Fibroblast of skin of abdomen (primary cell): ENCODE measurements at regions not wholly inside any gene's neighbourhood (a gene's known extent, or its start where the extent isn't known, plus 50 kb on each side); places are given as distances from the start of the nearest gene placed in this dataset.
A peak's percentile ranks its signal among the peaks of the same experiment; 100 is the strongest.

Source experiments
- DNase-seq: peaks from one replicate; pipeline ENCODE4 v3.0.0-alpha.2; 2013

DNA sequence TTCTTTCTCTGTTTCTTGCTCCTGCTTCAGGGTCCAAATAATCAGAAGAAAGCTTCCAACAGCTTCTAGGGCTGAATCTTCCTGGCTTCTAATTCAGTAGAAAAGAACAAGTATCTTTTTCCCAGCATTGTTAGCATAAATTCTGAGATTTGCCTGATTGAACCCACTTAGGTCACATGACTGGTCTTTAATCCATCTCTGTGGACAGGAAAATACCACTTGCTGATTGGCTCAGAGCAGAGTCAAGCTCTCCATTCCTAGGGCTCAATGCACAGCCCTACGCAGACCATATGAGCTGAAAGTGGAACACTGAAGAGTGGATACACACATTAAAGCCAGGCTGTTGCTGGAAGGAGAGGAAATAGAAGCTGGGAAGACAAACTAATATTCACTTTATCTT, 99.6 kb upstream of the RPL34 start:
- DNase-seq = no peak

GRCh38 chr4:108519911-108520601, 100.3 kb upstream of the RPL34 start:
- DNase-seq = no peak

GRCh38 chr4:108519208-108519833, 101.1 kb upstream of the RPL34 start:
- no peak for DNase-seq

DNA sequence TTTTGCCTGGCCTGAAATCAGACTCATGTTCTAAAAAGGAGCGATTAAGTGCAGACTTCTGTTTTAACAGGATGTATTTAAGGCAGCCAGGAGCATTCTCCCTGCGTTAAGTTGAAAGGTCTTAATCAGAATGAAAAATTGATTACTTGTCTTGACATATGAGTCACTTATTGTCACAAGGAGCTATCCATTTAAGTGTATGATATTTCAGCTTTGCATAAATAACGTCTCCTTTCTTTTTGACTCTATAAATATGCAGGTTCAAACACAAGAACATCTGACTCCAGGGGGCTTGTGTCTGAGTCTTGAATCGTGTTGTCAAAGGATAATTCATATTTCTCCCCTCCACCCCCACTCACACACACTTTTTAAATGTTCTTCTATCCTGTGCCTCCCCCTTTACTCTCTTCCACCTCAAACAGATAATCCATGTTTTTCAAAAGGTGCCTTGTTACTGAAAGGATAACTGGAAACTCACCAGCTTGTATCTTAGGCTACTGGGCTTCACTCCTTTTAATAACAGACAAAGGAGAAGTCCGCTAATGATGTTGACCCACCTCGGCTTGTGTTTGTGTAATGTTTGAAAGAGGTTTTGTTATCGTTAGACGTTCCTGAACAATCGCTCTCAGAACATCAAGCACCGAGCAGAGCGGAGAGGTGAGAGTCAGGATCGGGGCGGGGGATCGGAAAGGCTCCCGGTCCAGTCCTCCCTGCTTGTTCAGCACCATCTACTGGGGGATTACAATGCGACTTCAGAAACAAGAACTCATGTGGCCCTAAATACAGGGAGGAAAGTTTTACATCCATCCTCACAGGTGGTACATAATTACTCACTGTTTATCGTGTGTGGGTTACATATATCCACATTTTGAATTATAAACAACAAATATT, 107.5 kb upstream of the RPL34 start:
- DNase-seq = peak; percentile 58

DNA sequence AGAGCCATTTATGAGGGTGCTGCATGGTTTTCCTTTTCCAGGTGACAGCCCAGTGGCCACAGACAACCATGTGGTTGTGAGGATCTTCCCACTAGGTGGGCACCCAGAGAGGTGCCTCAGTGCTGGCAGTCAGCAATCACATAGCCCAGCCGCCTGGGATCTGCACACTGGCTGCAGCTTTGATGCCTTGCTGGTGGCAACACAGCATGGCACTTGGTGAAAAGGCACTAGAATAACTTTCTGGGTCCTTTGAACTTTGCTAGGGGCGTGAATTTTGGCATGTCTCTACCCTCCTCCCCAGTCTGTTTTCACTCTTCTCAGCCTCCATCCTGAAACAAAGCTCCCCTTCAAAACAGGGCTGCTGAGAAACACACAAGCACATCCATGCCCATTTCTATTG, 108.8 kb upstream of the RPL34 start:
- DNase-seq = no peak

- no peak for DNase-seq
Observed at GRCh38 chr4:108502356-108502755, 118.0 kb upstream of the RPL34 start.

GRCh38 chr4:108498925-108499324, 121.5 kb upstream of the RPL34 start:
- DNase-seq = no peak

- DNase-seq = no peak
Observed at GRCh38 chr4:108493596-108493931, 126.8 kb upstream of the RPL34 start.

DNA sequence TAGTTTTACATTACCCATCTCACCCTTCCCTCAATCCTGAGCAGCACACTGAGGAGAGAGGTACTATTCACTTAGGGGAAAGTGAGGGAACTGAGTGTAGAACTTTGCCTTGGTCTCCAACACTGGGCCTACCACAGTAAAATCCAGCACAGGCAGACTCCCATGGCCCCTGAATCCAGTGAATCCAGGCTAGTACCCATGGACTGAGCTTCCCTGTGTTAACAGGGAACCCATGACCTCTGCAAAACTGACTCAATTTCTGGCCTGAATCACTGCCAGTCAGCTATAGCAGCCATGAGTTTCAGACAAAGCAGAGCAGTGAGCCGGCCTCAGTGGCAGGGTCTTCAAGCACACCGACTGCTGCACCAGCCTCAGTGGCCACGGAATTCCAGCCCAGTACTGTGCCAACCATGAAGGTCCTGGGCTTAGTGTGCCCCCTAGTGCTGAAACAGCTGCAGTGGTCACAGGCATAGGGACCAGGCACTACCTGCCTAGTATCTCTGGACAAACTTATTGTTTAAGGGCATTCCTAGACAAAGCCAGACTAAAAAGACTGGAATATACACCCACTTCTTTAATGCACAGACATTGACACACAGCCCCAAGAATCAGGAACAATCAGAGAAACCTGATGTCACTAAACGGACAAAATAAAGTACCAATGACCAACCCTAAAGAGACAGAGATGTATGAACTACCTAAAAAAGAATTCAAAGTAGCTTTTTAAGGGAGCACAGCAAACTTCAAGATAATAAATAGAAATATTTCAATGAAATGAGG, 127.4 kb upstream of the RPL34 start:
- DNase-seq = peak; percentile 10

DNA sequence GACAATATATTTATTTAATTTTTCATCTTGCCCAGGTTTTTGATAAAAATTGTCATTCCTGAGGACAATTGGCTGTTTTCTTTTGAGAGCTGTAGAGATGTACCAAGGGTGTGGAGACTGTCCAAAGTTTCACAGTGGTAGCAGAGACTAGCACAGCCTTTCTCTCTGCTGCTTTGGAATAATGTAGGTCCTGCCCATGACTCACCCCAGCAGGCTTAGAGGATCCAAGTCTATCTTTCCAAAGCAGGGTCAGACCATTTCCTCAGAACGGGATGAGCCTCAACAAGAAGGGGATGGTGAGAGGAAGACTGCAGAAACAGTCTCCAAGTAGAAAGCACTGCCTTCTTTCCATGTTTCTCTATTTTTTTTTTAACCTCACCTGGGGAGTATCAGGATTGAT, 131.5 kb upstream of the RPL34 start:
- DNase-seq = no peak

- DNase-seq = no peak
Observed at GRCh38 chr4:108486046-108486445, 134.3 kb upstream of the RPL34 start.

GRCh38 chr4:108484187-108484586, 136.2 kb upstream of the RPL34 start:
- peak; percentile 5 for DNase-seq

DNA sequence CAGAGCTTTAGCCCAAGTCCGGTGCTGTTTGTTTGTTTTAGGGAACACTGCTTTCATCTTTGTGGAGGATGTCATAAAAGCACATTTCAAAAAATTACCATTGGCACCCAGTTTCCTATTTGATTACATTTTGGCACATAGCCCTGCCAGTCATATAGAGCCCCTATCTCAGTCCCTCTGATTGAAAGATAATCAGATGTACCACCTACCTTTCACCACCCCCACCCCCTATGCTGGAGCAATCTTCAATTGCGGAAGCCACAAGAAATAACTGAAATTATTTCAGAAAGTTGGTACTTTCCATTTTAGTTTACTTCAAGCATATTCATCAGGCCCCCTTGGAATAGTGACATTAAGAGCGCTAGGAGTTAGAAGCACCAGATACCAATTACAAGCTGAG, 136.7 kb upstream of the RPL34 start:
- no peak for DNase-seq

DNA sequence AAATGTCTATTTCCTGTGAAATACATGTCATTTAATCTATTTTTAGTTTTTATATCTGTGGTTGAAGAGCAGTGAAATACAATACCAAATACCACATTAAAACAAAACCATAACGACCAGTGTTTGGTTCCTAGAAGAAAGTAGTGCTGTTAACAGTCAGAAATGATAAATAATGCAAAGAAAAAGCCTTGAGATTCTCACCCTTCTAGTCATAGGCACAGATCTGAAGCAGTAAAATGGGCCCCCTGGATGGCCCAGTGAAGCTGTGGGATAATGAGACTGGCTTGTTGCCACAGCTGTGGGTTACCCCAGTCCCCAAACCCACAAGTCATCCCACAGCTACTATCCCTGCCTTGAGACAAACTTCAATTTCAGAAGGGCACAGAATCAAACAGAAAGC, 137.3 kb upstream of the RPL34 start:
- DNase-seq = peak; percentile 18

- no peak for DNase-seq
Observed at GRCh38 chr4:108480881-108481280, 139.5 kb upstream of the RPL34 start.

- DNase-seq = no peak
Observed at GRCh38 chr4:108477527-108478108, 142.8 kb upstream of the RPL34 start.

DNA sequence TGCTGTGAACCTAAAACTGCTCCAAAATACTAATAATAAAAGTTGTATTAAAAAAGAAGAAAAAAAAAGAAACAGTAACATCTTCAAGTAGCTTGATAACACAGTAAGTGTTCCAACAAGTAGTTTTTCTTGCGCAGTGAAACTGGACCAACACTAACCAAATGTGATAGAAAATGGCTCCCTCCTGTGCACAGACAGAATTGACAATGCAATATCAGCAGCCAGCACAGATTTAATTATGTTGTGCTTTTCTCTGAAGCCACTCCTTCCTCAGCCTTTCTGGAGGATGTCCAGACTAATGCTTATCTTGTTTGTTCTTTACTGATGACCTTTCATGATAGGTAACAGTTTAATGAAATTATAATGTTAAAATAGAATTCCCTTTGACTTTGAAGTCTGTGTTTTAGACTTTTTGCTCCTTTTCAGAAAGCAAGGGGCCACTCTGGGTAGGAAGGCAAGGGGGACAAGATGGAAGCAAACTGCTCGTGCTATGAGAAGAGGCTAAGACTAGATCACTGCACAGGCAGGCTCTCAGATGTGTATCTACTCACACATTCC, 147.1 kb upstream of the RPL34 start:
- DNase-seq = peak; percentile 5

DNA sequence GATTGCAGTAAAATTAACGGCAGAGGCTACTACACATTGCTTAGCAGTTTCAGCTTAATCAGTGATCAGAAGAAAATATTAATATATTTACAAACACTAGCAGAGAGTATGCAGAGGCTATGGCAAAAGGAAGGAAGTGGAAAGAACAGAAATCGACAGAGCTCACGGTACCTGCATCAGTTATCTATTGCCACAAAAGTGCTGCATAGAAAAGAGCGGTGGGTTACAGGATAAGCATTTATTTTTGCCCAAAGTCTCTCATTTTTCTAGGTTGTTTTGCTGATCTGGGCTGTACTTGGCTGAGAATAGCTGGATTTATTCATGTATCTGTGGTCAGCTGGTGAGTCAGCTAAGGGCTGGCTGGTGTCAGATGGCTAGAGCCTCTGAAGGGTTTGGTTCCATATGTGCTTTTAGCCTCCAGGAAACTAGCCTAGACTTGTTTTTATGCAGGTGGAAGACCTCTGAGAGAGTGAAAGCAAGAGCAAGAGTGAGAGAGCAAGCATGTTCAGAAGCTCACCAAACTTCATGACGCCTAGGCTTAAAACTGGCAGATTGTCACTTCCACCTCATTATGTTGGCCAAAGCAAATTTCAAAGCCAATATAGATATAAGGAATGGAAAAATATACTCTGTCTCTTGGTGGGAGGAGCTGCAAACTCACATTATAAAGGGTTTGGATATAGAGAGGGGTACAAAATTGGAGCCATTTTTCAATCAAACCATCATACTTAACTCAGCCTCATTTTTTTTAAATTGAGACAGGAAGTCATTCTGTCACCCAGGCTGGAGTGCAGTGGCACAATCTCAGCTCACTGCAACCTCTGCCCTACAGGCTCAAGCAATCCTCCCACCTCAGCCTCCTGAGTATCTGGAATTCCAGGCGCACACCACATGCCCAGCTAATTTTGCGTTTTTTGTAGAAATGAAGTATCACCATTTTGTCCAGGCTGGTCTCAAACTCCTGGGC, 153.2 kb upstream of the RPL34 start:
- peak; percentile 67 for DNase-seq

- DNase-seq = peak; percentile 14
Observed at GRCh38 chr4:108465886-108466500, 154.4 kb upstream of the RPL34 start.

DNA sequence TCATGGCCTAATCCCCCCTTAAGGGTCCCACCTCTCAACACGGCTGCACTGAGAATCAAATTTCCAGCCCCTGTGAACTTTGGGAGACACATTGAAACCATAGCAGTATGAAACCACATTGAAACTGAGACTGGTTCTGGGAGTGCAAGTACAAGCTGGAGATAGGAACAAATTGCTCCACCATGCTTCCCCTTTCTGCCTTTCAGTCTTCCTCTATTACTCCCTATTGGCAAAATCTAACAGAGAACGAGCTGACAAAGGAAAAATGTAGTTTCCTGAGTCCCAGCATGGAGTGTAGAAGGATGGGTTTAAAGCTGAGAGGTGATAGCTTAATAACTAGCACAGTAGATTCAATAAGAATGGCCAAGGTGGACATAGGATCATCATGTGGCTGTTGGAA, 161.7 kb upstream of the RPL34 start:
- no peak for DNase-seq
